Breast epithelium (tissue), 3 donors: ENCODE measurements at regions not wholly inside any gene's neighbourhood (a gene's known extent, or its start where the extent isn't known, plus 50 kb on each side); places are given as distances from the start of the nearest gene placed in this dataset.

Source experiments
- CTCF ChIP-seq, 3 donors: fragments of 450-650 bp; IDR thresholded peaks; one replicate each; pipeline ENCODE4 v1.5.1; 2016 to 2017; ENCODE audit warnings: antibody characterized with exemption in 3 of 3, mild to moderate bottlenecking in 3 of 3, moderate library complexity in 3 of 3
- POLR2A ChIP-seq: fragments of 450-650 bp; IDR thresholded peaks from one replicate; pipeline ENCODE4 v1.6.1; 2016; ENCODE audit warnings: antibody characterized with exemption, mild to moderate bottlenecking, moderate library complexity
- POLR2AphosphoS5 ChIP-seq, 3 donors: sonication (generic); formaldehyde crosslinking; IDR thresholded peaks; one replicate each; pipeline ENCODE4 v1.6.1; 2017; ENCODE audit warnings: antibody characterized with exemption in 3 of 3

- TF ChIP-seq CTCF (IDR thresholded peaks at IDR 0.05) (no peak), POLR2A (no peak), POLR2AphosphoS5 (IDR thresholded peaks at IDR 0.05) (no peak)
Measured at GRCh38 chr10:64626924-64627323, 1105.7 kb downstream of the REEP3 start.
